ENCODE measurements at regions not wholly inside any gene's neighbourhood (a gene's known extent, or its start where the extent isn't known, plus 50 kb on each side); places are given as distances from the start of the nearest gene placed in this dataset.

- TF ChIP-seq CTCF (IDR thresholded peaks at IDR 0.05) (no peak), NFE2L2 (conservative IDR thresholded peaks at IDR 0.05; ENCODE audit: low read length) (no peak), POLR2A (IDR thresholded peaks at IDR 0.05; ENCODE audit: low read length) (no peak), REST (IDR thresholded peaks at IDR 0.05) (no peak), EHMT2 (IDR thresholded peaks at IDR 0.05; ENCODE audit: low read depth) (no peak), MYC (IDR thresholded peaks at IDR 0.05; ENCODE audit: borderline replicate concordance, low read length) (no peak), ATOH8 (CRISPR knock-in tag; IDR thresholded peaks at IDR 0.05; ENCODE audit: low read depth) (no peak), SREBF2 (IDR thresholded peaks at IDR 0.05) (no peak), CBX2 (IDR thresholded peaks at IDR 0.05; ENCODE audit: borderline replicate concordance, low read depth) (no peak), HES2 (IDR thresholded peaks at IDR 0.05) (no peak), JUN (IDR thresholded peaks at IDR 0.05) (no peak), JUNB (IDR thresholded peaks at IDR 0.05) (no peak)
Observed at GRCh38 chr7:11247545-11247944, 273.9 kb downstream of the PHF14 start.

Measured in A549 (cell line).